Keratinocyte (primary cell): ENCODE measurements at regions not wholly inside any gene's neighbourhood (a gene's known extent, or its start where the extent isn't known, plus 50 kb on each side); places are given as distances from the start of the nearest gene placed in this dataset.

ENCODE experiments used
- DNase-seq: peaks from one replicate; pipeline ENCODE4 v3.0.0-alpha.2; 2011; ENCODE audit warnings: low read depth, missing footprints, low spot score
- FAIRE-seq: peaks from 2 replicates; lab custom pipeline; 2011; peaks lifted over from hg19 to GRCh38; lab: Jason Lieb, UNC
- H2AFZ ChIP-seq: 2 replicates; pipeline ENCODE4 v1.6.0; 2012; ENCODE audit warnings: low read length, control low read depth, inconsistent platforms; ENCODE audit not compliant: control insufficient read depth
- H3K27ac ChIP-seq: 2 replicates; pipeline ENCODE4 v1.5.1; 2011; ENCODE audit warnings: low read length; ENCODE audit not compliant: control insufficient read depth, insufficient read depth
- H3K27me3 ChIP-seq: 3 replicates; pipeline ENCODE4 v1.6.0; 2011; ENCODE audit warnings: low read length; ENCODE audit not compliant: control insufficient read depth, insufficient read depth; ENCODE audit errors: extremely low read depth
- H3K36me3 ChIP-seq, 2 experiments: 2 replicates in 1 of 2; 3 replicates in 1 of 2; pipeline ENCODE4 v1.5.1; 2011; ENCODE audit warnings: low read length in 2 of 2, mild to moderate bottlenecking in 1 of 2; ENCODE audit not compliant: control insufficient read depth in 2 of 2, insufficient read depth in 2 of 2; ENCODE audit errors: extremely low read depth in 1 of 2
- H3K4me1 ChIP-seq: 3 replicates; pipeline ENCODE4 v1.5.1; 2011; ENCODE audit warnings: low read length; ENCODE audit not compliant: control insufficient read depth, insufficient read depth; ENCODE audit errors: extremely low read depth
- H3K4me2 ChIP-seq: 3 replicates; pipeline ENCODE4 v1.6.0; 2011; ENCODE audit warnings: low read depth, low read length; ENCODE audit not compliant: control insufficient read depth, insufficient read depth; ENCODE audit errors: extremely low read depth
- H3K4me3 ChIP-seq, 3 experiments: fragments of 200-600 bp in 1 of 3; sonication (generic) in 1 of 3; 2 replicates in 2 of 3; 3 replicates in 1 of 3; pipeline ENCODE4 v1.5.1; 2011 to 2016; ENCODE audit warnings: low read length in 3 of 3, mild to moderate bottlenecking in 3 of 3, control low read depth in 2 of 3, inconsistent platforms in 1 of 3, low read depth in 1 of 3, mixed read lengths in 1 of 3, mixed run types in 1 of 3, moderate library complexity in 1 of 3; ENCODE audit not compliant: control insufficient read depth in 2 of 3, insufficient read depth in 2 of 3; ENCODE audit errors: extremely low read depth in 1 of 3
- H3K79me2 ChIP-seq: 2 replicates; pipeline ENCODE4 v1.6.0; 2012; ENCODE audit warnings: low read length; ENCODE audit not compliant: control insufficient read depth, insufficient read depth
- H3K9ac ChIP-seq: 3 replicates; pipeline ENCODE4 v1.6.0; 2011; ENCODE audit warnings: low read length; ENCODE audit not compliant: control insufficient read depth, insufficient read depth; ENCODE audit errors: extremely low read depth
- H3K9me1 ChIP-seq: 3 replicates; pipeline ENCODE4 v1.6.0; 2011; ENCODE audit warnings: low read length; ENCODE audit not compliant: control insufficient read depth, insufficient read depth; ENCODE audit errors: extremely low read depth
- H3K9me3 ChIP-seq: 2 replicates; pipeline ENCODE4 v1.5.1; 2012; ENCODE audit warnings: low read depth, low read length; ENCODE audit not compliant: control insufficient read depth
- H4K20me1 ChIP-seq: 3 replicates; pipeline ENCODE4 v1.6.0; 2011; ENCODE audit warnings: low read length; ENCODE audit not compliant: control insufficient read depth, insufficient read depth; ENCODE audit errors: extremely low read depth
- EZH2 ChIP-seq: IDR thresholded peaks from one replicate; pipeline ENCODE4 v1.6.1; 2012; ENCODE audit warnings: inconsistent platforms, mild to moderate bottlenecking, low read length, moderate library complexity
- dilution Hi-C: fragments of 300-500 bp; cut with MboI; formaldehyde crosslinking; loops from one replicate; pipeline ENCODE4 v1.7.0; 2020; ENCODE audit warnings: low sequenced_read_pairs; ENCODE audit not compliant: extremely low pct_ligation_motif_present
- TF ChIP-seq, protein P1 (sequence below), 3 experiments: IDR thresholded peaks in 1 of 3; conservative IDR thresholded peaks in 1 of 3; optimal IDR thresholded peaks in 1 of 3; 2 replicates in 2 of 3; 3 replicates in 1 of 3; pipeline versions ENCODE3 to v1.5.1; 2011; ENCODE audit warnings: low read length in 3 of 3, mild to moderate bottlenecking in 3 of 3, moderate library complexity in 2 of 3, control low read depth in 1 of 3, inconsistent platforms in 1 of 3; ENCODE audit not compliant: insufficient read depth in 2 of 3; ENCODE audit errors: extremely low read depth in 1 of 3

DNA sequence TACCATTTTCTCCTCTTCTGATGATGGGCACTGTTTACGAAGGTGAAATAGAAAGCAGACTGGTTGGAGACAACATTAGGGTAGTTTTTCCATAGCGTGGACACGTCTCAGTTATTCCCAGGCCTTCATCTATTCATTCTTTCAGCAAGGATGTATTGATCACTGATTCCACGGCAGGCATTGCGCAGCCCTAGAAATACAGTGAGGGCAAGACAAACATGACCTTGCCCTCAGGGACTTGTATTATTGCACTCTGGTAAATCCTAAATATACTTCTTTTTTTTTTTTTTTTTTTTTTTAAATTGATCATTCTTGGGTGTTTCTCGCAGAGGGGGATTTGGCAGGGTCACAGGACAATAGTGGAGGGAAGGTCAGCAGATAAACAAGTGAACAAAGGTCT, 167.3 kb upstream of the SPRED2 start:
- FAIRE-seq: no peak
- Histone ChIP-seq H3K9me3 (no peaks in the 10 kb centered on the region), H3K27me3 (no peaks in the 10 kb centered on the region), H3K9me1 (no peaks in the 10 kb centered on the region), H3K27ac (no peak overlapping the region), H3K4me1 (peaks cover 7% of the 10 kb centered on the region), H4K20me1 (no peaks in the 10 kb centered on the region), H3K79me2 (no peaks in the 10 kb centered on the region), H3K36me3 (no peaks in the 10 kb centered on the region), H3K9ac (no peak overlapping the region), H3K4me3 (no peak overlapping the region), H3K4me2 (no peak overlapping the region), H2AFZ (no peak overlapping the region)
- DNase-seq: no peak
- no peak for TF ChIP-seq EZH2
- dilution Hi-C loops: no loop called here

GRCh38 chr2:65598996-65599395, 166.6 kb upstream of the SPRED2 start:
- Histone ChIP-seq H3K9me3 (no peaks in the 10 kb centered on the region), H3K4me1 (peaks cover under 1% of the 10 kb centered on the region), H2AFZ (no peak overlapping the region), H3K36me3 (no peaks in the 10 kb centered on the region), H3K27me3 (no peaks in the 10 kb centered on the region), H3K4me2 (no peak overlapping the region), H3K27ac (no peak overlapping the region), H3K79me2 (no peaks in the 10 kb centered on the region), H3K9me1 (no peaks in the 10 kb centered on the region), H3K9ac (no peak overlapping the region), H4K20me1 (no peaks in the 10 kb centered on the region), H3K4me3 (no peak overlapping the region)
- no peak for TF ChIP-seq EZH2
- TF ChIP-seq, protein P1, sequence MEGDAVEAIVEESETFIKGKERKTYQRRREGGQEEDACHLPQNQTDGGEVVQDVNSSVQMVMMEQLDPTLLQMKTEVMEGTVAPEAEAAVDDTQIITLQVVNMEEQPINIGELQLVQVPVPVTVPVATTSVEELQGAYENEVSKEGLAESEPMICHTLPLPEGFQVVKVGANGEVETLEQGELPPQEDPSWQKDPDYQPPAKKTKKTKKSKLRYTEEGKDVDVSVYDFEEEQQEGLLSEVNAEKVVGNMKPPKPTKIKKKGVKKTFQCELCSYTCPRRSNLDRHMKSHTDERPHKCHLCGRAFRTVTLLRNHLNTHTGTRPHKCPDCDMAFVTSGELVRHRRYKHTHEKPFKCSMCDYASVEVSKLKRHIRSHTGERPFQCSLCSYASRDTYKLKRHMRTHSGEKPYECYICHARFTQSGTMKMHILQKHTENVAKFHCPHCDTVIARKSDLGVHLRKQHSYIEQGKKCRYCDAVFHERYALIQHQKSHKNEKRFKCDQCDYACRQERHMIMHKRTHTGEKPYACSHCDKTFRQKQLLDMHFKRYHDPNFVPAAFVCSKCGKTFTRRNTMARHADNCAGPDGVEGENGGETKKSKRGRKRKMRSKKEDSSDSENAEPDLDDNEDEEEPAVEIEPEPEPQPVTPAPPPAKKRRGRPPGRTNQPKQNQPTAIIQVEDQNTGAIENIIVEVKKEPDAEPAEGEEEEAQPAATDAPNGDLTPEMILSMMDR (optimal IDR thresholded peaks at IDR 0.05 in 1 of 3, IDR thresholded peaks at IDR 0.05 in 1 of 3, conservative IDR thresholded peaks at IDR 0.05 in 1 of 3; ENCODE audit: extremely low read depth in 1 of 3, insufficient read depth in 2 of 3, low read length in 3 of 3): no peak
- dilution Hi-C loops: no loop called here
- DNase-seq: no peak
- FAIRE-seq: no peak

- Histone ChIP-seq H3K36me3 (no peaks in the 10 kb centered on the region), H3K9me1 (no peaks in the 10 kb centered on the region), H4K20me1 (no peaks in the 10 kb centered on the region), H3K27me3 (no peaks in the 10 kb centered on the region), H3K27ac (no peak overlapping the region), H3K4me2 (no peak overlapping the region), H3K9me3 (no peaks in the 10 kb centered on the region), H3K4me3 (no peak overlapping the region), H3K79me2 (no peaks in the 10 kb centered on the region), H2AFZ (no peak overlapping the region), H3K4me1 (no peaks in the 10 kb centered on the region), H3K9ac (no peak overlapping the region)
- dilution Hi-C loops: no loop called here
- TF ChIP-seq, protein P1 (optimal IDR thresholded peaks at IDR 0.05 in 1 of 3, IDR thresholded peaks at IDR 0.05 in 1 of 3, conservative IDR thresholded peaks at IDR 0.05 in 1 of 3; ENCODE audit: extremely low read depth in 1 of 3, insufficient read depth in 2 of 3, low read length in 3 of 3): no peak
- TF ChIP-seq EZH2: no peak
- no peak for FAIRE-seq
- DNase-seq: no peak
These were observed 165.9 kb upstream of the SPRED2 start for GRCh38 chr2:65598264-65598663.
